ENCODE measurements at regions not wholly inside any gene's neighbourhood (a gene's known extent, or its start where the extent isn't known, plus 50 kb on each side); places are given as distances from the start of the nearest gene placed in this dataset.
"Not testable (repeated sequence)": the region's sequence is repeated elsewhere in the genome, so short reads cannot be mapped to it uniquely, and the experiment has no call there.

DNA sequence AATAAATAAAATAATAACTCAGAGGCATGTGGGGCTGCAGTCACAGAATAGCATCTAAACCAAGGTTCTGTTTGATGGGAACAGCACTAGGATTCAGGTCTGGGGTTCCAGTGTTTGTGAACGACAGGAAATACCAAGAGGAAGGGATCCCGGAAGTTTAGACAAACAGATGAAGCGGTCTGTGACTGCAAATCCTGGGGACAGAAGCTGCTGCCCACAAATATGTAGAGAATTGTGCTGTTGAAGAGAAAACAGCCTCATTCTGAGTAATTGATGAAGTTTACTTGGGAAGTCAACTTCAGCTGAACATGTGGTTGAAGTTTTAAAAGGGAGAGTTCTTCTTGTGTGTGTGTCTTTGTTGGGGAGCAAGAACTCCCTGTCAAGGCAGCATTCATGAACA is 98.4 kb upstream of the TBX5 start:
- no peak for DNase-seq (ENCODE audit: low read depth in 2 of 2, low spot score in 1 of 2)

DNA sequence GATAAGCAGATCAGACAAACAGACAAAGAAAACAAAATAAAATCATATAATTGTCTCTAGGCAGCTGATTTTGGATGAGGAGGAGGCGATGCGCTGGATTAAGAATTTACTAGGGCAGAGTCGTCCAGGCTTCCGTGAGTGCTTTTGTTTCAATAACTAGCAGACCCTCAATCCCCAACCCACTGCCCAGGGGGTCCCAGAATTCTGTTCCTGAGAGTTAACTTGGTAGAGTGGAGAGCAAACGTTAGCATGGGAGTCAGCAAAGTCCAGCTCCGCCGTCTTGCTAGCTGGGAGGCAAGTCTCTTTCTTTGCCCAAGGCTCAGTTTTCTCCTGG is 95.5 kb upstream of the TBX5 start:
- DNase-seq (ENCODE audit: low read depth in 2 of 2, low spot score in 1 of 2), result no peak

DNA sequence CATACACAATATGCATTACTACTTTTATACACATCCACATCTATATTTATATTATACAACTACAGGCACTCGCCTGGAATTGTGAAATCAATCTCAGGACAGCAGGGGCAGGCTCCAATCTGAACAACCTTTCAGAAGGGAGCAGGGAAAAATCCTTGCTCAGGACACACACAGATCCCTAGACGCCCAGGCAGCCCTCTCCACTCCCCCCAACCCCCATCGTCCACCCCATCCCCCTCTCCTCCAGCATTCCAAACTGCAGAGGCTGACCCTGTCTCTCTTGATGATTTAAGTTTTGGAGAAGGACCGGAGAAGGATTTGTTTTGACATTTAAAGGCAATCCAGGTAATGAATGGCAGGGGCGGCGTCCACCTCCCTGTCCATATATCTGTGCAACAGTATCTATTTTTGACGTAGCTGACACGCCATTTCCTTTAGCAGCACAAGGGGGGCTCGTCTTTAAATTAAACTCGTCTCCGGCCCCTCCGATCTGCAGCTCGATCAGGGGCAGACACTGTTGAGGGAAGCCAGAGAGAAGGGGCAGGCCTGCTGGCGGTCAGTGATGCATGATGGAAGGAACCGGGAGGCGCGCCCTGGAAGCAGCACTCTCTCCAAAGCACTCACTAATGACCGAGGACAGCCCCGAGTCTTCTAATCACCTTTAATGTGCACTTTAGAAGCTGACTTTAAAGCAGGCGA is 95.0 kb upstream of the TBX5 start:
- DNase-seq (ENCODE audit: low read depth in 2 of 2, low spot score in 1 of 2), result no peak

DNA sequence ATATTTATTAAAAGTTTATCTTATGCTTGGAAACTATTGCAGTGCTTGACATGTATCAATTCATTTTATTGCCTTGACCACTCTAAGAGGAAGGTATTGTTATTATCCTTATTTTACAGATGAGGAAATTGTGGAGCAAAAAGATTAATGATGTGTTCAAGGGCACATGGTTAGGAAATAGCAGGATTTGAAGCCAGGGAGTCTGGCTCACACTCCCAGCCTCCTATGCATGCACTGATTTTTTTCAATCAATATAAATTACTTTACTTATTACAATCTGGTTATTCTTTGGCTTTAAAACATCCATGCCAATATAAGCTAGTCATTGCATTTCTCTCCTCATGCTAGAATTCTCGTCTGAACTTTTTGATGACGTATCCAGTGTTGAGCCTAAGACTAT is 94.2 kb upstream of the TBX5 start:
- no peak for DNase-seq (ENCODE audit: low read depth in 2 of 2, low spot score in 1 of 2)

DNA sequence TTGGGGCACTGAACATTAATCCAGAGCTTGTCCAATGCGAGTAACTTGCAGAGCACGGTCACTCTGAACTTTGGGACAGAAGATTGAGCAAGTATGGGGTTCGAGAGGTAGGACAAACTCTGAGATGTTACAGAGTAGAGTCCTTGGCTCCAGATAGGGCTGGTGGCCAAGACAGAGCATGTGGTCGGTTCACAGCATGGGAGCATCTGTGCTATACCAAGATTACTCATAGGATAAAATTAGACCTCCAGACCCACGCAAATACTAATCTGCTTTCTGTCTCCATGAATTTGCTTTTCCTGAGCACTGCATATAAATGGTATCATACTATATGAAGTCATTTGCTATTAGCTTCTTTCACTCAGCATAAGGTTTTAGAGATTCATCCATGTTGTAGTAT is 93.4 kb upstream of the TBX5 start:
- no peak for DNase-seq (ENCODE audit: low read depth in 2 of 2, low spot score in 1 of 2)

DNA sequence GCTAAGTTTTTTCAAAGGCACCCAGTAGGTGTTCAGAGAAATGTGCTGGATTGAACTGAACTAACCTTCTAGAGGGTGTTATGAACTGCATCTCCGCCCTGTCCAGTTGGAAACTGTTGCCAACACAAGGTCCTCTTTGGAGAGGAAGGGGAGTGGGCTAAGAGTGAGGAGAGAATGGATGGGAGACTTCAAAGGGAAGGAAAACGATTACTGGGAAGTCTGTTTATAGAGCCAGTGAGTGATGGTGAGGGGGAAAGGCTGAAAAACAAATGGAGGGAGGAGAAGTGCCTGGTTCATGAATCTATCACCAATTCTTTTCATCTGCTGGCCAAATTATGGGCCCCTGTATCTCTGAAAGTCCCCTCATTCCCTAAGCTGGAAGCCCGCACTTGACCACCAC is 86.0 kb upstream of the TBX5 start:
- DNase-seq (ENCODE audit: low read depth in 2 of 2, low spot score in 1 of 2), result no peak

DNA sequence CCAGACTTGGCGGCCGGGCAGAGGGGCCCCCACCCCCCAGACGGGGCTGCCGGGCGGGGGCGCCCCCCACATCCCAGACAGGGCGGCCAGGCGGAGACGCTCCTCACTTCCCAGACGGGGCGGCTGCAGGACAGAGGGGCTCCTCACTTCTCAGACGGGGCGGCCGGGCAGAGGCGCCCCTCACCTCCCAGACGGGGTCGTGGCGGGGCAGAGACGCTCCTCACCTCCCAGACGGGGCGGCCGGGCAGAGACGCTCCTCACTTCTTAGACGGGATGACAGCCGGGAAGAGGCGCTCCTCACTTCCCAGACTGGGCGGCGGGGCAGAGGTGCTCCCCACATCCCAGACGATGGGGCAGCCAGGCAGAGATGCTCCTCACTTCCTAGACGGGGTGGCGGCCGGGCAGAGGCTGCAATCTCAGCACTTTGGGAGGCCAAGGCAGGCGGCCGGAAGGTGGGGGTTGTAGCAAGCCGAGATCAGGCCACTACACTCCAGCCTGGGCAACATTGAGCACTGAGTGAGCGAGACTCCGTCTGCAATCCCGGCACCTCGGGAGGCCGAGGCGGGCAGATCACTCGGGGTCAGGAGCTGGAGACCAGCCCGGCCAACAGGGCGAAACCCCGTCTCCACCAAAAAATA is 79.0 kb upstream of the TBX5 start:
- DNase-seq (ENCODE audit: low read depth in 2 of 2, low spot score in 1 of 2), result not testable (repeated sequence)

DNA sequence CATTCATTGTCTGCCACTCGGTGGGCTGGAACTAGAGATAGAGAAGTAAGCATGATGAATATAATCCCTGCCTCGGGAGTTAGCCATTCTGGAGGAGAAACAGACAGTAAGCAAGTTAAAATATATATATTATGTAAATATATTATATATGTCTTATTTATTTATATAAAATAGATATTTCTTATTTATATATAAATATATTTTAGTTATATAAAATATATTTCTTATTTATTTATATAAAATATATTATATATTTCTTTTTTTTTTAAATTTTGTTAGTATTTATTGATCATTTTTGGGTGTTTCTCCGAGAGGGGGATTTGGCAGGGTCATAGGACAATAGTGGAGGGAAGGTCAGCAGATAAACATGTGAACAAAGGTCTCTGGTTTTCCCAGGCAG is 78.1 kb upstream of the TBX5 start:
- DNase-seq (ENCODE audit: low read depth in 2 of 2, low spot score in 1 of 2), result no peak

DNA sequence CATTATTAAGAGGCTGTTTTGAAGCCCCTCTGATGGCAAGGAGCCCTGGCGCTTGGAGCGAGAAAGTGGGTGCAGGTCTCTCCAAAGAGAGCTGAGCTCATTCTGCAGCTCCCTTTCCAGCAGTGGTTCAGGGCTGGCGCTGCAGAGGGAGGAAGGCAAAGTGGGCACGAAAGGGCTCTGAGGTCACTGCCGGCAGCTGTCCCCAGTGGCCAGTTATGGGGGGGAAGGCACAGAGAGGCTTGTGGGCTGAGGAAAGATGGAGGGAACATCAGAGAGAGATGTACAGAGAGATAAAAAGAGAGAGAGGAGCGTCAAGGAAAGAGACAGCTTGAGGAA is 75.2 kb upstream of the TBX5 start:
- DNase-seq (ENCODE audit: low read depth in 2 of 2, low spot score in 1 of 2), result no peak

DNA sequence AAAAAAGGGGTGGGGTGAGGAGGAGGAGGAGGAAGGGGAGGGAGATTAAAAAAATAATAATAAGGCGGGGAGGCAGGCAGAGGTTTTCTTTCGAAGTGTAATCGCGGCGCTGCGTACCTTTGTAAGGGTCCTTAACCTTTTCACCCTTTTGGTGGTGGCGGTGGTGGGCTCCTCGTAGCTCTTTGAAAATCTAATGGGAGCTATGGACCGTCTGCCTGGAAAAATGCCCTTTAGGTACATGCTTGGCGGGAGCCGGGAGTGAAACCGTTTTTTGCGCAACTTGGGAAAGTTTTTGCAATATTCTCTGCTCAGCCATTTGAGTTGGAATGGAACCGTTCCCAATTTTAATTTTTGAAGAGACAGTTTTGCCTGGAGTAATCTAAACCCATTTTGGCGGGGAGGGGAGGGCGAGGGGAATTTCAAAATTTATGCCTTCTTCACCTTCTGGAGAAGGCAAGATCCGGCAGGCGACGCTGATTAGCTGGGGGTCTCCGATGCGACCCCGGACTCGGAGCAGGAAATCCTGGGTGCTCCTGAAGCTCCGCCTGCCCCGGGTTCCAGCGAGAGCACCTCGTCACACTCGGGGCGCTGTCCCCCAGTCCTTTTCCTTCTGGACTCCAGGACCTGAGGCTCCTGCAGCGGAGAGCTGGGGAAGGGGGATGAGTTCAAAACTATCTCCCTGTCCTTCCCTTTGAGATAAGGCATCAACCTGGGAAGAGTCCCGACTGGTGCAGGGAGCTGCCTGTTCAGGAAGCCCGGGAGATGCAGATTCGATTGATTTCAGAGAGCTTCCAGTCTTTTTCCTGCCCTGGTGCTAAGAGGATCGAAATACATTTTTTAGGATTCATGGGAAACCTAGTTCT is 74.6 kb upstream of the TBX5 start:
- DNase-seq (ENCODE audit: low read depth in 2 of 2, low spot score in 1 of 2), result no peak

DNA sequence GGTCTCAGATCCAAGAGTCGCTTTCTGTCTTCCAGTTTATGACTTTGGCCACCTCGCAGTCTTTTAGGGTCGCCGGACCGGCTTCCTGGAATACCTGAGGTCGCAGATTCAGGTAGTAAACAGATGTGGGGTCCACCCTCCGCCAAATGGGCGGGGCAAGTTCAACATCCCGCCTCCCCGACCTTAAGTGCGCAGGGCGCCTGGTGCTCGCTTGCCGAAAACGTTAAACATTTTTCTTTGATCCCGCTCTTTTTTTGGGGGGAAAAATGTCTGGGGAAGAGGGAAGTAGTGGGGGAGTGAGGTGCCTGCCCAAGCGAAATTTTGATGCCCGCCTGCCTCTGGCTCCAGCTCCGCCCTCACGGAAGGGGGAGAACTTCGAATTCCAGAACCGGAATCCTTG is 73.9 kb upstream of the TBX5 start:
- DNase-seq (ENCODE audit: low read depth in 2 of 2, low spot score in 1 of 2), result no peak

DNA sequence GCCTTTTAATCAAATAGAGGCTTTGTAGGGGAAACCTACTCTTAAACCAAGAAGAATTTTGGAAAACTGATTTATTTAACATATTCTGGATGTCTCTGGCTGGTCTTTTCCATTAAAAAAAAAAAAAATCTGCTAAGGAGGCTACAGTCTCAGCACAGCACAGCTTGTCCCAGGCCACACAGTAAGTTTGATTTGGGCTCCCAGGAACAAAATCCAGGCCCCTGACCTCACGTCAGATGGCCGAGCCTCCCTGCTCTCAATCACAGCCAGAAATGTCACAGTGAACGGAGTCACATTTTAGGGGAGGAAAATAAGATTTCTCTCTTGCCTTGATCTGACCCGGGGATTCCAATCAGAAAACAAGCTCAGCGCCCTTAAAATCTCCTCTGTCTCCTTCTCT is 72.9 kb upstream of the TBX5 start:
- no peak for DNase-seq (ENCODE audit: low read depth in 2 of 2, low spot score in 1 of 2)

DNA sequence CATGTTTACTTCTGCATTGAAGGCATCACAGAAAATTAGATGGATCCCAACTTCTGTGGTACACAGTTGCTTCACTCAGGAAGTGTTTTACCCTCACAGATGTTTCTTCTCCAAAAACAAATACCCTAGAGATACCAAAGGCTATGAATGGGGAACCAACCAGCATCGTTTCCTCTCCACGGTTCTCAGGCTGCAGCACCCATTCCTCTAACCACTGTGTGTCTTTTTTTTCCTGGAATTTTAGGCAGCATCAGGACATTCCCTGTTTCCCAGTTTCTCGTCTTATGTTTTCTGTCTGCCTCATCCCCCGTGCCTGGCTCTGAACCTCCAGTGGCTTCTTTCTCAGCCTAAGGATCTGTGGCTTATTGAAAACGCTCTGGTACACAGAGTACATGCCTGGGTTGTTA is 72.0 kb upstream of the TBX5 start:
- DNase-seq (ENCODE audit: low read depth in 2 of 2, low spot score in 1 of 2), result no peak

DNA sequence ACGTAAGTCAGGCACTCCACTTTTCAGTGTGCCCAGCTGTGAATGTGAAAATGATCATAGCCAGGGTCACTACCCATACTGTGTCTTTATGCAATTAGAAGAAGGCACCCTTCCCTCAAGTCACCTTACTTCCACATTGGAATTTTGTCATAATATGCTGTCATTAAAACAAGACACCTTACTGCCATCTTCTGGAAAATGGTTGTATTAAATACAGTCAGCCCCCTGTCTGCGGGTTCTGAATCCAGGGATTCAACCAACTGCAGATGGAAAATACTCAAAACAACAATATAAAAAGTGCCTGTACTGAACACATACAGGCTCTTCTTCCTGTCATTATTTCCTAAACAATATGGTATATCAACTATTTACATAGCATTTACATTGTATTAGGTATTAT is 70.2 kb upstream of the TBX5 start:
- DNase-seq (ENCODE audit: low read depth in 2 of 2, low spot score in 1 of 2), result no peak

DNA sequence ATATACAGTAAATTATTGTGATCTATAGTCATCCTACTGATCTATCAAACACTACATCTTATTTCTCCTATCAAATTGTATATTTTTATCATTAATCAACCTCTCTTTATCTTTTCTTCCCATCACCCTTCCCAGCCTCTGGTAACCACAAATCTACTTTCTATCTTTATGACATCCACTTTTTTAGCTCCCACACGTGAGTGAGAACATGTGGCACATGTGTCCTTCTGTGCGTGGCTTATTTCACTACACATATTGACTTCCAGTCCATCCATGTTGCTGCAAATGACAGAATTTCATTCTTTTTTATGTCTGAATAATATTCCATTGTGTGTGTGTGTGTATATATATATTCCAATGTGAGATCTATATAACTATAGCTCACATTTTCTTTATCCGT is 67.8 kb upstream of the TBX5 start:
- no peak for DNase-seq (ENCODE audit: low read depth in 2 of 2, low spot score in 1 of 2)

DNA sequence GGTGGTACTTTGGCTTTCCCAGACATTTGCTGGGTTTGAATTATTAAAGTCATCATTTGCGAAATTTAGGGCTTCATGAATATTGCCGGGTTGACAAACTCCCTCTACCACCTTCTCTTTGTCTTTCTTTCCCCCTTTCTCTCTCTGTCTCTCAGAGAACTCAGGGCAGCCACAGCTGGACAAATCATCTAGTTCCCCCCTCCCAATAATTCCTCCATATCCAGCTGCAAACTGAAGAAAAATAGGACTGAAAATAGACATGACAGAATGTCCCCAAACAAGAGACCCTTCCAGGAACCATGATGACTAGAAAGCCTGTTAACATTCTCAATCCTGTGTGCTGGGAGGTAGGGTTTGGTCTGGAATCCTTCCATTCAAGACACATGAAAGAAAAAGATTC is 67.1 kb upstream of the TBX5 start:
- DNase-seq (ENCODE audit: low read depth in 2 of 2, low spot score in 1 of 2), result no peak

DNA sequence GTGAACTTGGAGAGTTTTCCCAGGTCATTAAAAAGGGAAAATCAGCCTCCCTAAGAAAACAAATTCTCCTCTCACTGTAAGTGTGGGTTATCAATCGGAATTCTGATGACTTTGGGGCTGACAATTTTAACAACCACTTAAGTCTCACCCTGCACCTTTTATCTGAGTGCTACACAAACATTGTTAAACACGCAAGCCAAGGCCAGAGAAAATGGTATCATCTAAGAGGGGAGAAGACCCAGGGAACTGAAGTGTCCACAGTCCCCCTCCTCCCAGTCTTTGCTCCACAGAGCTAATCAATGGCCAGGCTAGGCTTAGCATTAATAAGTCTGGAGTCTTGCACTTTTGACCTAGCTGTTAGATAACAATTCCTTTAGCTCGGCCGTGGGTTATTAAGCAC is 51.7 kb upstream of the TBX5 start:
- no peak for DNase-seq (ENCODE audit: low read depth in 2 of 2, low spot score in 1 of 2)
